ENCODE measurements at regions not wholly inside any gene's neighbourhood (a gene's known extent, or its start where the extent isn't known, plus 50 kb on each side); places are given as distances from the start of the nearest gene placed in this dataset.

GRCh38 chr4:59837751-59838150 is 1362.4 kb upstream of the ADGRL3 start:
- H3K27ac Mint-ChIP-seq = no peak overlapping the region
- H3K9me3 Mint-ChIP-seq = peaks cover 7% of the 10 kb centered on the region
- DNase-seq (ENCODE audit: low spot score in 2 of 2, unreplicated experiment in 2 of 2) = no peak
- no peaks in the 10 kb centered on the region for H3K36me3 Mint-ChIP-seq
- H3K4me3 Mint-ChIP-seq = no peak overlapping the region
- H3K4me1 Mint-ChIP-seq = peaks cover 2% of the 10 kb centered on the region
- no peaks in the 10 kb centered on the region for H3K27me3 Mint-ChIP-seq (ENCODE audit: low read depth)
- no peak for TF ChIP-seq CTCF (IDR thresholded peaks at IDR 0.05; ENCODE audit: unreplicated experiment)

- Mint-ChIP-seq H3K27ac (no peak overlapping the region), H3K36me3 (no peaks in the 10 kb centered on the region), H3K27me3 (ENCODE audit: low read depth) (no peaks in the 10 kb centered on the region), H3K9me3 (peaks cover 10% of the 10 kb centered on the region), H3K4me1 (peaks cover 2% of the 10 kb centered on the region), H3K4me3 (no peak overlapping the region)
- DNase-seq (ENCODE audit: low spot score in 2 of 2, unreplicated experiment in 2 of 2) = no peak
- TF ChIP-seq CTCF (IDR thresholded peaks at IDR 0.05; ENCODE audit: unreplicated experiment) = no peak
Observed at GRCh38 chr4:59838236-59838635, 1361.9 kb upstream of the ADGRL3 start.

GRCh38 chr4:59841698-59842097 is 1358.4 kb upstream of the ADGRL3 start:
- Mint-ChIP-seq H3K27ac (no peak overlapping the region), H3K27me3 (ENCODE audit: low read depth) (no peaks in the 10 kb centered on the region), H3K4me3 (no peak overlapping the region), H3K9me3 (peaks cover 34% of the 10 kb centered on the region), H3K36me3 (peaks cover 2% of the 10 kb centered on the region), H3K4me1 (peaks cover 2% of the 10 kb centered on the region)
- no peak for DNase-seq (ENCODE audit: low spot score in 2 of 2, unreplicated experiment in 2 of 2)
- no peak for TF ChIP-seq CTCF (IDR thresholded peaks at IDR 0.05; ENCODE audit: unreplicated experiment)

- no peak for DNase-seq (ENCODE audit: low spot score in 2 of 2, unreplicated experiment in 2 of 2)
- no peaks in the 10 kb centered on the region for H3K4me1 Mint-ChIP-seq
- no peak overlapping the region for H3K27ac Mint-ChIP-seq
- peaks cover 26% of the 10 kb centered on the region for H3K9me3 Mint-ChIP-seq
- H3K4me3 Mint-ChIP-seq = no peak overlapping the region
- H3K27me3 Mint-ChIP-seq (ENCODE audit: low read depth) = no peaks in the 10 kb centered on the region
- no peak for TF ChIP-seq CTCF (IDR thresholded peaks at IDR 0.05; ENCODE audit: unreplicated experiment)
- peaks cover 2% of the 10 kb centered on the region for H3K36me3 Mint-ChIP-seq
Observed at GRCh38 chr4:59848457-59848856, 1351.7 kb upstream of the ADGRL3 start.

- H3K27me3 Mint-ChIP-seq (ENCODE audit: low read depth) = no peaks in the 10 kb centered on the region
- no peaks in the 10 kb centered on the region for H3K36me3 Mint-ChIP-seq
- no peak overlapping the region for H3K27ac Mint-ChIP-seq
- no peak for TF ChIP-seq CTCF (IDR thresholded peaks at IDR 0.05; ENCODE audit: unreplicated experiment)
- H3K4me3 Mint-ChIP-seq = no peak overlapping the region
- DNase-seq (ENCODE audit: low spot score in 2 of 2, unreplicated experiment in 2 of 2) = no peak
- no peaks in the 10 kb centered on the region for H3K4me1 Mint-ChIP-seq
- H3K9me3 Mint-ChIP-seq = peaks cover 13% of the 10 kb centered on the region
Observed at GRCh38 chr4:59855630-59856352, 1344.3 kb upstream of the ADGRL3 start.

Measured in mesothelial cell of epicardium (in vitro differentiated cells).